ENCODE measurements at regions not wholly inside any gene's neighbourhood (a gene's known extent, or its start where the extent isn't known, plus 50 kb on each side); places are given as distances from the start of the nearest gene placed in this dataset.

DNA sequence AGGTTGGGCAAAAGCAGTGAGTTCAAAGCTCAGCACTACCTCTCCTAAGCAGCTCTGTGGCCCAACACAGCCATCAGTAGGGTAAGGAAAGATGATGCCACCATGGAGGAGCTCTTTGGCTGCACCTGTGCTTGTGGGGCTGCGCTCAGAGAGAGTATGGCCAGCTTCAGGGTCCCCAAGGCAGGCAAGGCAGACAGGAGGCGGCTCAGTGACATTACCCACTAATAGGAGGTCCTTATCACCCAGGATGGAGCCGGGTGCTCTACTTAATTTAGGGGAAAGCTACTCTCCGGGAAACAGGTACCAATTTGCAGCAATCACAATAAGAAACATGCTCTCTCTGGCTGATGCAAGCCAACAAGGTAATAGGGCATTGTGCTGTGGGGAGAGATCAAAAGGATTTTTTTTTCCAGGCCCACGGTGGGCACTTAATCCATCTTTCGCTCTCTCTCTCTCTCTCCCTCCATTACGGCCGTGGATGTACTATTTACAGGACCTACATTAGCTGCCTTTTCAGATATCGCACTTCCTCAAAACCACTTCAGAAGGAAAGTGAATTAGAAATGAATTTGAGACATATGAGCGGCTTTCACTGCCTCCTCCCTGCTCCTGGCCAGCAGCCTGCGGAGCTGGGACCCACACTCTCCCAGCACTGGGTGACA lies 446.3 kb downstream of the SOX6 start:
- H3K36me3 Mint-ChIP-seq: no peaks in the 10 kb centered on the region
- no peak overlapping the region for H3K4me3 Mint-ChIP-seq
- Histone ChIP-seq H3K36me3 (ENCODE audit: control insufficient read depth, insufficient read depth, low read length) (no peaks in the 10 kb centered on the region), H3K4me3 (ENCODE audit: low read depth, low read length) (no peak overlapping the region), H3K27ac (ENCODE audit: insufficient read depth, low read length, poor library complexity, severe bottlenecking) (no peak overlapping the region), H3K9me3 (ENCODE audit: control insufficient read depth in 2 of 2, low read length in 2 of 2) (no peaks in the 10 kb centered on the region), H3K27me3 (ENCODE audit: control insufficient read depth, insufficient read depth, low read length) (no peaks in the 10 kb centered on the region), H3K4me1 (ENCODE audit: control insufficient read depth, insufficient read depth, low read length, poor library complexity, severe bottlenecking) (no peaks in the 10 kb centered on the region)
- no peak for ATAC-seq (ENCODE audit: low read depth in 2 of 2)
- H3K9me3 Mint-ChIP-seq: peaks cover 0 to 1% (median 0%) of the 10 kb centered on the region in 7 donors
- no peaks in the 10 kb centered on the region for H3K27me3 Mint-ChIP-seq
- no peaks in the 10 kb centered on the region for H3K4me1 Mint-ChIP-seq
- no peak for DNase-seq
- H3K27ac Mint-ChIP-seq: no peak overlapping the region

DNA sequence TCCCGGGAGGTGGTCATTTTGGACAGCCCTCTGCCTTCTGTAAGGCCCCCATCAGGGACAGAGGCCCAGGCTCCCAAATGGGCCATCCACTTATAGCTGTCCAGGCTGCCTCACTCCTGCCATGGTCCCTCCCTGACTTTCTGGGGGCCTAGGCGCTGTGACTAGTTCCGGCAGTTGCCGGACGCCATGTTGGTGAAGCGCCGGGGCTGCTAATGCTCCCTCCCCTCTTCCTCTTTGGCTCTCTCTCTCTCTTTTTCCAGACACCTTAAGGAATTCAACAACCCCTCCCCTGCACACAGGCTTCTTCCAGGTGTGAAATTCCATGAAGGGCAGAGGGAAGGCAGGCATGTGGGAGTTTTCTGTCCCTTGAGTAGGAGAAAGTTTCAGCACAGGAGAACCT lies 445.6 kb downstream of the SOX6 start:
- no peak overlapping the region for H3K4me3 ChIP-seq (ENCODE audit: low read depth, low read length)
- no peaks in the 10 kb centered on the region for H3K27me3 Mint-ChIP-seq
- peaks cover 0 to 1% (median 0%) of the 10 kb centered on the region in 7 donors for H3K9me3 Mint-ChIP-seq
- H3K36me3 ChIP-seq (ENCODE audit: control insufficient read depth, insufficient read depth, low read length): no peaks in the 10 kb centered on the region
- H3K36me3 Mint-ChIP-seq: no peaks in the 10 kb centered on the region
- H3K4me3 Mint-ChIP-seq: no peak overlapping the region
- H3K4me1 ChIP-seq (ENCODE audit: control insufficient read depth, insufficient read depth, low read length, poor library complexity, severe bottlenecking): no peaks in the 10 kb centered on the region
- ATAC-seq (ENCODE audit: low read depth in 2 of 2): no peak
- H3K27ac Mint-ChIP-seq: no peak overlapping the region
- H3K4me1 Mint-ChIP-seq: no peaks in the 10 kb centered on the region
- no peak for DNase-seq
- H3K27me3 ChIP-seq (ENCODE audit: control insufficient read depth, insufficient read depth, low read length): no peaks in the 10 kb centered on the region
- no peak overlapping the region for H3K27ac ChIP-seq (ENCODE audit: insufficient read depth, low read length, poor library complexity, severe bottlenecking)
- no peaks in the 10 kb centered on the region for H3K9me3 ChIP-seq (ENCODE audit: control insufficient read depth in 2 of 2, low read length in 2 of 2)

DNA sequence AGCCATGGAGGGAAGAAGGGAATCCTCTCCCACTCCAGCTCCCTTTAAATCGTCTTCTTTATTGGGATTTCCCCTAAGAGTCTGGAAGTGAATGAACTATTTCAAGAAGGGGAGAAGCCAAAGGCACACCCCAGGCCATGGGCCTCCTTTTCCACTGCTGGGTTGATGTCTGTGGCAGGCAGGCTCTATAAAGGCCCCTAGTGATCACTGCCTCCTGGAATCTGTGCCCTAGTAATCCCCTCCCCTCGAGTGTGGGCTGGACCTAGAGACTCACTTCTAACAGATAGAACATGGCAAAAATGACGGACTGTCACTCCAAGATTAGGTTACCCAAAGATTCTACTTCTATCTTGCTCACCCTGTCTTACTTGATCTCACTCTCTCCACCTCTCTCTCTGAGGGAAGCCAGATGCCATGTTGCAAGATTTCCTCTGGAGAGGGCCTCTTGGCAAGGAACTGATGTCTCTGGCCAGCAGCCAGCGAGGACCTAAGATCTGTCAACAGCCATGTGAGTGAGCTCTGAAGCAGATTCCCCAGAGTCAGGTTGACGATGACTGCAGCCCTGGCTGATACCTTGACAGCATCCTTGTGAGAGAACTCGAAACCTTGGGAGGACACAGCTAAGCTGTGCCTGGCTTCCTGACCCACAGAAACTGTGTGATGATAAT lies 444.8 kb downstream of the SOX6 start:
- Mint-ChIP-seq H3K4me3 (no peak overlapping the region), H3K4me1 (no peaks in the 10 kb centered on the region), H3K27me3 (no peaks in the 10 kb centered on the region), H3K9me3 (peaks cover 0 to 4% (median 0%) of the 10 kb centered on the region in 7 donors), H3K36me3 (no peaks in the 10 kb centered on the region), H3K27ac (no peak overlapping the region)
- no peaks in the 10 kb centered on the region for H3K4me1 ChIP-seq (ENCODE audit: control insufficient read depth, insufficient read depth, low read length, poor library complexity, severe bottlenecking)
- DNase-seq: no peak
- H3K27ac ChIP-seq (ENCODE audit: insufficient read depth, low read length, poor library complexity, severe bottlenecking): no peak overlapping the region
- H3K9me3 ChIP-seq (ENCODE audit: control insufficient read depth in 2 of 2, low read length in 2 of 2): no peaks in the 10 kb centered on the region
- H3K36me3 ChIP-seq (ENCODE audit: control insufficient read depth, insufficient read depth, low read length): no peaks in the 10 kb centered on the region
- no peak for ATAC-seq (ENCODE audit: low read depth in 2 of 2)
- H3K4me3 ChIP-seq (ENCODE audit: low read depth, low read length): no peak overlapping the region
- no peaks in the 10 kb centered on the region for H3K27me3 ChIP-seq (ENCODE audit: control insufficient read depth, insufficient read depth, low read length)

DNA sequence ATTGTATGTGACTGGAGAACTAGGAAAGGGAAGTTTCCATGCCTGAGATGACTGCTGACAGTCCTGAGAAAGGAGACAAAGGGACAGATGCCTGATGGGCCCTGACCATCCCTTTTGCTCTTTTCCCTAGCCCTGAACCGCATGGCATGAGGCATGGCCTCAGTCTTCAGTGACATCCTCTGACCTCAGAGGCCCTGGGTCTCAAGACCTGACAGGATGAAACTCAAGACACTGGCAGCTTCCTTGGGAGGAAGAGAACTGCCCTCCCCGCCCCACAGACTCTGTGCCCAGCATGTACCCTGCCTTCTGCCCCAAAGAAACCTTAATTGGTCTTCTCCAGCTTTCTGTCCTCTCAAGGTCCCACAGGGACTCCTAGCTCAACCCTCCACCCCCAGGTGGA lies 444.1 kb downstream of the SOX6 start:
- H3K36me3 ChIP-seq (ENCODE audit: control insufficient read depth, insufficient read depth, low read length): no peaks in the 10 kb centered on the region
- no peak overlapping the region for H3K4me3 Mint-ChIP-seq
- no peaks in the 10 kb centered on the region for H3K9me3 ChIP-seq (ENCODE audit: control insufficient read depth in 2 of 2, low read length in 2 of 2)
- H3K27ac ChIP-seq (ENCODE audit: insufficient read depth, low read length, poor library complexity, severe bottlenecking): no peak overlapping the region
- H3K27ac Mint-ChIP-seq: no peak overlapping the region
- ATAC-seq (ENCODE audit: low read depth in 2 of 2) (no peak), DNase-seq (no peak)
- no peaks in the 10 kb centered on the region for H3K27me3 ChIP-seq (ENCODE audit: control insufficient read depth, insufficient read depth, low read length)
- no peak overlapping the region for H3K4me3 ChIP-seq (ENCODE audit: low read depth, low read length)
- no peaks in the 10 kb centered on the region for H3K4me1 Mint-ChIP-seq
- peaks cover 0 to 4% (median 0%) of the 10 kb centered on the region in 7 donors for H3K9me3 Mint-ChIP-seq
- H3K36me3 Mint-ChIP-seq: no peaks in the 10 kb centered on the region
- H3K4me1 ChIP-seq (ENCODE audit: control insufficient read depth, insufficient read depth, low read length, poor library complexity, severe bottlenecking): no peaks in the 10 kb centered on the region
- H3K27me3 Mint-ChIP-seq: no peaks in the 10 kb centered on the region

DNA sequence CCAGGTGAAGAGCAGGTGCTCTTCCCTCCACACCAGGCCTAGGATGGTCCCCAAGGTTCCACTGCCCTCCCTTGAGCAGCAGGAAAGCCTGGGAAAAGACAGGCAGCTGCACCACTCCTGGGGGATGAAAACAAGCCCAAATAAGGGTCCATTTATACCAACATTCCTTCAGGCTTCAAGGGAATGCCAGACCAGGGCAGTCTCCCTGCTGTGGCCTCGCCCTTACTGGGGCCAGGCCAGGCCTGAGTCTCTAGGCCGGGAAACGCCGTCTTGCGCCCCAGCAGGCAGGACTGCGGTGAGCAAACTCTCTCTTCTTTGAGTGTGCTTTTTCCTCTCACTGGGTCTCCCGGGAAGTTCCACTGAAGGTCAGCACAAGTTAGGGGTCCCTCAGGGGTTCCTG lies 443.5 kb downstream of the SOX6 start:
- no peak overlapping the region for H3K27ac ChIP-seq (ENCODE audit: insufficient read depth, low read length, poor library complexity, severe bottlenecking)
- H3K36me3 ChIP-seq (ENCODE audit: control insufficient read depth, insufficient read depth, low read length): no peaks in the 10 kb centered on the region
- H3K9me3 ChIP-seq (ENCODE audit: control insufficient read depth in 2 of 2, low read length in 2 of 2): no peaks in the 10 kb centered on the region
- no peaks in the 10 kb centered on the region for H3K27me3 Mint-ChIP-seq
- no peak overlapping the region for H3K4me3 Mint-ChIP-seq
- no peaks in the 10 kb centered on the region for H3K36me3 Mint-ChIP-seq
- no peaks in the 10 kb centered on the region for H3K4me1 Mint-ChIP-seq
- H3K4me1 ChIP-seq (ENCODE audit: control insufficient read depth, insufficient read depth, low read length, poor library complexity, severe bottlenecking): no peaks in the 10 kb centered on the region
- DNase-seq (no peak), ATAC-seq (ENCODE audit: low read depth in 2 of 2) (no peak)
- peaks cover 0 to 4% (median 0%) of the 10 kb centered on the region in 7 donors for H3K9me3 Mint-ChIP-seq
- H3K27ac Mint-ChIP-seq: no peak overlapping the region
- no peak overlapping the region for H3K4me3 ChIP-seq (ENCODE audit: low read depth, low read length)
- H3K27me3 ChIP-seq (ENCODE audit: control insufficient read depth, insufficient read depth, low read length): no peaks in the 10 kb centered on the region

DNA sequence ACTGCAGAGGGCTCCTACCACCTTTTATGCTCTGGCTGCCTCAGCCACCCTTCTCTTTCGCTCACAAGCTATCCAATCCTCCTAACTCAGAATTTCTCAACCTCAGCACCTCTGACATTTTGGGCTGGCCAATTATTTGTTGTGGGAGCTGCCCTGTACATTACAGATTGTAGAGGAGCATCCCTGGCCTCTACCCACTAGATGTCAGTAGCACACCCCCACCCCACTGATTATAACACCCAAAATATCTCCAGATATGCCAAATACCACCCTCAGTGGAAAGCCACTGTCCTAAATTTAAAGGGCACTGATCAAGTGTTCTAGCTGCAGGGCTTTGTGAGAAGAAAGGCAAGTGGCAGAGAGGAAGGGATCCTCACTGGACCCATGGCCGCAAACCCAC lies 443.1 kb downstream of the SOX6 start:
- Histone ChIP-seq H3K9me3 (ENCODE audit: control insufficient read depth in 2 of 2, low read length in 2 of 2) (no peaks in the 10 kb centered on the region), H3K4me3 (ENCODE audit: low read depth, low read length) (no peak overlapping the region), H3K27ac (ENCODE audit: insufficient read depth, low read length, poor library complexity, severe bottlenecking) (no peak overlapping the region), H3K36me3 (ENCODE audit: control insufficient read depth, insufficient read depth, low read length) (no peaks in the 10 kb centered on the region), H3K27me3 (ENCODE audit: control insufficient read depth, insufficient read depth, low read length) (no peaks in the 10 kb centered on the region), H3K4me1 (ENCODE audit: control insufficient read depth, insufficient read depth, low read length, poor library complexity, severe bottlenecking) (no peaks in the 10 kb centered on the region)
- Mint-ChIP-seq H3K27ac (no peak overlapping the region), H3K36me3 (no peaks in the 10 kb centered on the region), H3K4me3 (no peak overlapping the region), H3K9me3 (peaks cover 0 to 4% (median 0%) of the 10 kb centered on the region in 7 donors), H3K4me1 (no peaks in the 10 kb centered on the region), H3K27me3 (no peaks in the 10 kb centered on the region)
- ATAC-seq (ENCODE audit: low read depth in 2 of 2) (no peak), DNase-seq (no peak)

All from CD4-positive, CD25-positive, alpha-beta regulatory T cell (primary cell).